IMR-90 (cell line): ENCODE measurements at regions not wholly inside any gene's neighbourhood (a gene's known extent, or its start where the extent isn't known, plus 50 kb on each side); places are given as distances from the start of the nearest gene placed in this dataset.

Experiments
- ATAC-seq: fragments of 200-7000 bp; cut with Tn5 transposase; 2 replicates; pipeline ENCODE4 v1.9.1; 2020; ENCODE audit warnings: low read depth, mild to moderate bottlenecking, moderate library complexity
- BruUV-seq: library from RNA; stranded (reverse); fragments of 400-500 nt; replicated peaks from 2 replicates; lab custom pipeline; 2021; lab: Mats Ljungman, UMichigan
- CTCF ChIA-PET: fragments of 300-600 bp; formaldehyde crosslinking; extraction: SDS; loops from one replicate; lab custom pipeline; 2021; ENCODE audit warnings: antibody characterized with exemption; lab: Yijun Ruan, JAX
- POLR2A ChIA-PET: fragments of 300-600 bp; sonication (Branson Sonifier 250); formaldehyde crosslinking; loops from one replicate; lab custom pipeline; 2022; ENCODE audit warnings: antibody characterized with exemption; ENCODE audit not compliant: unreplicated experiment; lab: Charles Lee
- DNase-seq: peaks from one replicate; pipeline ENCODE4 v3.0.0; 2013
- H2AFZ ChIP-seq: replicated peaks from 2 replicates; pipeline ENCODE3; 2013; ENCODE audit warnings: low read length, mild to moderate bottlenecking; ENCODE audit not compliant: poor library complexity
- H2AK5ac ChIP-seq: 2 replicates; pipeline ENCODE4 v1.6.1; 2013; ENCODE audit warnings: low read depth, low read length, inconsistent platforms
- H2AK9ac ChIP-seq: replicated peaks from 2 replicates; pipeline ENCODE3; 2013; ENCODE audit warnings: mild to moderate bottlenecking, low read depth, low read length, moderate library complexity; ENCODE audit not compliant: poor library complexity
- H2BK120ac ChIP-seq: 2 replicates; pipeline ENCODE4 v1.6.1; 2013; ENCODE audit warnings: low read depth, low read length, inconsistent platforms
- H2BK15ac ChIP-seq: 3 replicates; pipeline ENCODE4 v1.6.1; 2013; ENCODE audit warnings: low read depth, low read length, inconsistent platforms
- H2BK20ac ChIP-seq: 2 replicates; pipeline ENCODE4 v1.6.1; 2013; ENCODE audit warnings: low read depth, mild to moderate bottlenecking, inconsistent platforms, low read length, moderate library complexity
- H2BK5ac ChIP-seq: 2 replicates; pipeline ENCODE4 v1.6.1; 2013; ENCODE audit warnings: mild to moderate bottlenecking, low read depth, low read length, inconsistent platforms; ENCODE audit not compliant: poor library complexity, severe bottlenecking
- H3K14ac ChIP-seq: replicated peaks from 2 replicates; pipeline ENCODE4 v1.6.1; 2013; ENCODE audit warnings: low read depth, low read length, inconsistent platforms
- H3K18ac ChIP-seq: 2 replicates; pipeline ENCODE4 v1.6.1; 2013; ENCODE audit warnings: low read depth, low read length, control low read depth
- H3K23ac ChIP-seq: 2 replicates; pipeline ENCODE4 v1.6.1; 2013; ENCODE audit warnings: low read depth, low read length, inconsistent platforms
- H3K27ac ChIP-seq: 2 replicates; pipeline ENCODE4 v1.5.1; 2013; ENCODE audit warnings: mild to moderate bottlenecking, control low read depth, low read length; ENCODE audit not compliant: insufficient read depth
- H3K27me3 ChIP-seq: 2 replicates; pipeline ENCODE4 v1.6.1; 2013; ENCODE audit warnings: low read length; ENCODE audit not compliant: control insufficient read depth, insufficient read depth
- H3K36me3 ChIP-seq: 2 replicates; pipeline ENCODE4 v1.6.1; 2013; ENCODE audit warnings: low read length, mixed read lengths; ENCODE audit not compliant: control insufficient read depth, insufficient read depth
- H3K4ac ChIP-seq: 2 replicates; pipeline ENCODE4 v1.6.1; 2013; ENCODE audit warnings: low read depth, low read length, inconsistent platforms
- H3K4me1 ChIP-seq: 2 replicates; pipeline ENCODE4 v1.6.1; 2013; ENCODE audit warnings: low read length, mixed read lengths; ENCODE audit not compliant: control insufficient read depth, insufficient read depth
- H3K4me2 ChIP-seq: 2 replicates; pipeline ENCODE4 v1.6.1; 2013; ENCODE audit warnings: low read depth, mild to moderate bottlenecking, control low read depth, low read length, moderate library complexity
- H3K4me3 ChIP-seq: 2 replicates; pipeline ENCODE4 v1.5.1; 2013; ENCODE audit warnings: low read depth, mild to moderate bottlenecking, control low read depth, low read length, moderate library complexity; ENCODE audit not compliant: insufficient read depth
- H3K56ac ChIP-seq: 2 replicates; pipeline ENCODE4 v1.6.1; 2013; ENCODE audit warnings: low read length, inconsistent platforms; ENCODE audit not compliant: insufficient read depth; ENCODE audit errors: extremely low read depth
- H3K79me1 ChIP-seq, 2 experiments: 2 replicates each; pipeline ENCODE4 v1.6.1; 2013; ENCODE audit warnings: low read length in 2 of 2, inconsistent platforms in 1 of 2, low read depth in 1 of 2
- H3K9ac ChIP-seq: 2 replicates; pipeline ENCODE4 v1.6.1; 2013; ENCODE audit warnings: low read depth, low read length, control low read depth
- H3K9me1 ChIP-seq: 2 replicates; pipeline ENCODE4 v1.6.1; 2013; ENCODE audit warnings: low read length, inconsistent platforms; ENCODE audit not compliant: insufficient read depth
- H3K9me3 ChIP-seq: 2 replicates; pipeline ENCODE4 v1.6.1; 2013; ENCODE audit warnings: low read length; ENCODE audit not compliant: control insufficient read depth, insufficient read depth
- H4K20me1 ChIP-seq: 2 replicates; pipeline ENCODE4 v1.6.1; 2013; ENCODE audit warnings: low read length, inconsistent platforms; ENCODE audit not compliant: insufficient read depth
- H4K5ac ChIP-seq: 2 replicates; pipeline ENCODE4 v1.6.1; 2013; ENCODE audit warnings: mild to moderate bottlenecking, low read depth, low read length, control low read depth
- H4K8ac ChIP-seq, 2 experiments: 2 replicates each; pipeline ENCODE4 v1.6.1; 2013; ENCODE audit warnings: low read depth in 2 of 2, low read length in 2 of 2, control low read depth in 1 of 2, inconsistent platforms in 1 of 2
- H4K91ac ChIP-seq: 2 replicates; pipeline ENCODE4 v1.6.1; 2013; ENCODE audit warnings: low read depth, low read length, inconsistent platforms; ENCODE audit not compliant: insufficient read depth
- BHLHE40 ChIP-seq: fragments of 150-350 bp; IDR thresholded peaks from 2 replicates; pipeline ENCODE4 v1.6.1; 2016; ENCODE audit warnings: mild to moderate bottlenecking, low read depth, low read length
- CEBPB ChIP-seq: IDR thresholded peaks from 2 replicates; pipeline ENCODE4 v1.6.1; 2012; ENCODE audit warnings: low read depth, low read length, improper control_type of control experiment
- CHD1 ChIP-seq: IDR thresholded peaks from 2 replicates; pipeline ENCODE4 v1.6.1; 2012; ENCODE audit warnings: low read depth, low read length, improper control_type of control experiment
- FOS ChIP-seq: fragments of 150-350 bp; IDR thresholded peaks from 2 replicates; pipeline ENCODE4 v1.6.1; 2016; ENCODE audit warnings: low read depth, low read length
- MAFK ChIP-seq: IDR thresholded peaks from 2 replicates; pipeline ENCODE4 v1.6.1; 2012; ENCODE audit warnings: low read depth, low read length, improper control_type of control experiment
- MAZ ChIP-seq: IDR thresholded peaks from 2 replicates; pipeline ENCODE4 v1.6.1; 2012; ENCODE audit warnings: low read depth, mild to moderate bottlenecking, low read length, improper control_type of control experiment, moderate library complexity, borderline replicate concordance
- MXI1 ChIP-seq: IDR thresholded peaks from 2 replicates; pipeline ENCODE4 v1.6.1; 2012; ENCODE audit warnings: low read depth, mild to moderate bottlenecking, low read length, moderate library complexity, borderline replicate concordance
- NFE2L2 ChIP-seq: fragments of 150-350 bp; IDR thresholded peaks from 2 replicates; pipeline ENCODE4 v1.6.1; 2016; ENCODE audit warnings: low read depth, mild to moderate bottlenecking, low read length
- POLR2A ChIP-seq: IDR thresholded peaks from 2 replicates; pipeline ENCODE4 v1.6.1; 2012; ENCODE audit warnings: mild to moderate bottlenecking, low read depth, low read length
- RAD21 ChIP-seq: IDR thresholded peaks from 2 replicates; pipeline ENCODE4 v1.6.1; 2012; ENCODE audit warnings: low read length, improper control_type of control experiment
- RCOR1 ChIP-seq: IDR thresholded peaks from 2 replicates; pipeline ENCODE4 v1.6.1; 2012; ENCODE audit warnings: mild to moderate bottlenecking, low read length, improper control_type of control experiment; ENCODE audit not compliant: insufficient replicate concordance
- RFX5 ChIP-seq: IDR thresholded peaks from 2 replicates; pipeline ENCODE4 v1.8.0; 2012; ENCODE audit warnings: low read depth, mild to moderate bottlenecking, low read length, moderate library complexity
- SMC3 ChIP-seq: fragments of 150-350 bp; IDR thresholded peaks from 2 replicates; pipeline ENCODE4 v1.6.1; 2016; ENCODE audit warnings: low read depth, mild to moderate bottlenecking, antibody characterized with exemption, low read length, moderate library complexity
- WGBS, 2 experiments: methylation state at CpG; one replicate each; pipeline versions ENCODE4 v1.1.5 to v1.1.7; 2013; ENCODE audit warnings: missing lambda C conversion rate in 2 of 2; ENCODE audit not compliant: insufficient read length in 1 of 2; ENCODE audit errors: extremely low coverage in 2 of 2; 5-methylcytosine and 5-hydroxymethylcytosine counted together
- dilution Hi-C: fragments of 300-500 bp; cut with HindIII; formaldehyde crosslinking; loops from one replicate; pipeline ENCODE4 v1.14.3; 2018; ENCODE audit warnings: low sequenced_read_pairs; ENCODE audit not compliant: unreplicated experiment
- in situ Hi-C: fragments of 300-500 bp; cut with MboI; formaldehyde crosslinking; loops from 3 replicates; pipeline ENCODE4 v1.14.3; 2019; ENCODE audit warnings: low sequenced_read_pairs, inconsistent platforms, mixed read lengths
- intact Hi-C: fragments of 100-400 bp; cut with micrococcal nuclease; formaldehyde crosslinking; loops from 2 replicates; pipeline ENCODE4 v1.10.0; 2022
- TF ChIP-seq, protein P1 (sequence below): fragments of 150-350 bp; IDR thresholded peaks from 2 replicates; pipeline ENCODE4 v1.6.1; 2016; ENCODE audit warnings: low read depth, mild to moderate bottlenecking, low read length, moderate library complexity, borderline replicate concordance
- TF ChIP-seq, protein P2 (sequence below): fragments of 150-350 bp; IDR thresholded peaks from 2 replicates; pipeline ENCODE4 v1.6.1; 2017; ENCODE audit warnings: mild to moderate bottlenecking, antibody characterized with exemption, low read length, low read depth
- TF ChIP-seq, protein P3 (sequence below): conservative IDR thresholded peaks from 2 replicates; pipeline ENCODE4 v1.5.1; 2012; ENCODE audit warnings: mild to moderate bottlenecking, low read depth, low read length, improper control_type of control experiment

DNA sequence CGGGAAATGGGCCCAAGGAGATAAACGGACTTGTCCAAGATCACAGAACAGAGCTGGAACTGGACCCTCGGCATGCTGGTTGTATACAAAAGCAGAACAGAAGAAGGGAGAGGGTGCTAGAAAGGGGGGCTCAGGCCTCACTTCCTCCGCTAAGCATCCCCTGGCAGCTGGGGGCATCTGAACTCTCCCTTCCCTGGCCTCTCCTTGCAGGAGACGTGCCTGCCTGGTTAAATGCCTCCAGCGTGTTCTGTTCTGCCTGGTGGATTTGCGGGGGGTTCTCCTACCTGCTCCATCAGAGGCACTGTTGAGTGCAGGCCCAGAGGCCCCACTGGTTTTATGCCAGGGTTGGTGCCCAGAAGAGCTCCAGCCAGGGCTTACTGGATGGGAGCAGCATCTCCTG lies 124.7 kb downstream of the ZFP36L2 start:
- no peak overlapping the region for H3K4me2 ChIP-seq
- peak overlapping the region; percentile 89 for H2BK5ac ChIP-seq
- H4K5ac ChIP-seq = peak overlapping the region; percentile 98
- peak overlapping the region; percentile 87 to 94; a peak in 3 of 4 replicates for H4K8ac ChIP-seq
- H4K91ac ChIP-seq = peak overlapping the region; percentile 92
- no TSS peak for BruUV-seq
- H2BK120ac ChIP-seq = peak overlapping the region; percentile 98
- peak overlapping the region; percentile 81 for H2AFZ ChIP-seq
- peak overlapping the region; percentile 87 for H2AK9ac ChIP-seq
- peak overlapping the region; percentile 98 for H2AK5ac ChIP-seq
- H3K4me3 ChIP-seq = no peak overlapping the region
- ChIA-PET CTCF (no interaction called here), POLR2A (interaction anchor here (1.0 to 1.7 kb wide), 2 partner anchors 15 to 120 kb away, joined by 3 to 4 read pairs; no protein-coding TSS in a partner anchor)
- H3K27me3 ChIP-seq = no peaks in the 10 kb centered on the region
- no peaks in the 10 kb centered on the region for H3K36me3 ChIP-seq
- peak overlapping the region; percentile 98 for H3K4ac ChIP-seq
- intact Hi-C loops (loop anchor here (2.0 to 10.0 kb wide), 2 partner anchors 15 to 137 kb away; no protein-coding TSS in a partner anchor), dilution Hi-C loops (no loop called here), in situ Hi-C loops (no loop called here)
- no peak overlapping the region; the same call in 1 of the 2 replicates for H3K56ac ChIP-seq
- DNase-seq = no peak
- H3K23ac ChIP-seq = peak overlapping the region; percentile 96
- peak overlapping the region; percentile 96 for H2BK20ac ChIP-seq
- H4K20me1 ChIP-seq = no peaks in the 10 kb centered on the region
- peak overlapping the region; percentile 97; the same call in 2 of the 3 replicates for H2BK15ac ChIP-seq
- ATAC-seq = no peak
- TF ChIP-seq, protein P1, sequence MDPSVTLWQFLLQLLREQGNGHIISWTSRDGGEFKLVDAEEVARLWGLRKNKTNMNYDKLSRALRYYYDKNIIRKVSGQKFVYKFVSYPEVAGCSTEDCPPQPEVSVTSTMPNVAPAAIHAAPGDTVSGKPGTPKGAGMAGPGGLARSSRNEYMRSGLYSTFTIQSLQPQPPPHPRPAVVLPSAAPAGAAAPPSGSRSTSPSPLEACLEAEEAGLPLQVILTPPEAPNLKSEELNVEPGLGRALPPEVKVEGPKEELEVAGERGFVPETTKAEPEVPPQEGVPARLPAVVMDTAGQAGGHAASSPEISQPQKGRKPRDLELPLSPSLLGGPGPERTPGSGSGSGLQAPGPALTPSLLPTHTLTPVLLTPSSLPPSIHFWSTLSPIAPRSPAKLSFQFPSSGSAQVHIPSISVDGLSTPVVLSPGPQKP = no peak
- TF ChIP-seq NFE2L2 = no peak
- TF ChIP-seq CEBPB = no peak
- TF ChIP-seq FOS = no peak
- TF ChIP-seq, protein P2, sequence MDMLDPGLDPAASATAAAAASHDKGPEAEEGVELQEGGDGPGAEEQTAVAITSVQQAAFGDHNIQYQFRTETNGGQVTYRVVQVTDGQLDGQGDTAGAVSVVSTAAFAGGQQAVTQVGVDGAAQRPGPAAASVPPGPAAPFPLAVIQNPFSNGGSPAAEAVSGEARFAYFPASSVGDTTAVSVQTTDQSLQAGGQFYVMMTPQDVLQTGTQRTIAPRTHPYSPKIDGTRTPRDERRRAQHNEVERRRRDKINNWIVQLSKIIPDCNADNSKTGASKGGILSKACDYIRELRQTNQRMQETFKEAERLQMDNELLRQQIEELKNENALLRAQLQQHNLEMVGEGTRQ = no peak
- TF ChIP-seq MAZ = no peak
- no peak for TF ChIP-seq RFX5
- TF ChIP-seq CHD1 = no peak
- no peak for TF ChIP-seq RCOR1
- no peak for TF ChIP-seq MAFK
- TF ChIP-seq BHLHE40 = no peak
- TF ChIP-seq POLR2A = no peak
- TF ChIP-seq RAD21 = no peak
- TF ChIP-seq SMC3 = no peak
- TF ChIP-seq, protein P3, sequence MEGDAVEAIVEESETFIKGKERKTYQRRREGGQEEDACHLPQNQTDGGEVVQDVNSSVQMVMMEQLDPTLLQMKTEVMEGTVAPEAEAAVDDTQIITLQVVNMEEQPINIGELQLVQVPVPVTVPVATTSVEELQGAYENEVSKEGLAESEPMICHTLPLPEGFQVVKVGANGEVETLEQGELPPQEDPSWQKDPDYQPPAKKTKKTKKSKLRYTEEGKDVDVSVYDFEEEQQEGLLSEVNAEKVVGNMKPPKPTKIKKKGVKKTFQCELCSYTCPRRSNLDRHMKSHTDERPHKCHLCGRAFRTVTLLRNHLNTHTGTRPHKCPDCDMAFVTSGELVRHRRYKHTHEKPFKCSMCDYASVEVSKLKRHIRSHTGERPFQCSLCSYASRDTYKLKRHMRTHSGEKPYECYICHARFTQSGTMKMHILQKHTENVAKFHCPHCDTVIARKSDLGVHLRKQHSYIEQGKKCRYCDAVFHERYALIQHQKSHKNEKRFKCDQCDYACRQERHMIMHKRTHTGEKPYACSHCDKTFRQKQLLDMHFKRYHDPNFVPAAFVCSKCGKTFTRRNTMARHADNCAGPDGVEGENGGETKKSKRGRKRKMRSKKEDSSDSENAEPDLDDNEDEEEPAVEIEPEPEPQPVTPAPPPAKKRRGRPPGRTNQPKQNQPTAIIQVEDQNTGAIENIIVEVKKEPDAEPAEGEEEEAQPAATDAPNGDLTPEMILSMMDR = no peak
- TF ChIP-seq MXI1 = no peak
- H3K14ac ChIP-seq = peak overlapping the region; percentile 95
- H3K9ac ChIP-seq = peak overlapping the region; percentile 58; the same call in 1 of the 2 replicates
- peaks cover 18% of the 10 kb centered on the region for H3K9me1 ChIP-seq
- peak overlapping the region; percentile 96 for H3K27ac ChIP-seq
- peak overlapping the region; percentile 98 for H3K18ac ChIP-seq
- H3K9me3 ChIP-seq = no peaks in the 10 kb centered on the region
- WGBS, 2 experiments = 80% methylated on average over 2 of the region's 7 CpGs; no CpG with 5 or more reads in 1 of the 2 experiments
- 0 out of 4 replicates have a peak, but pooled peaks cover 0 to 14% of the 10 kb centered on the region in 2 experiments for H3K79me1 ChIP-seq
- peaks cover 38% of the 10 kb centered on the region for H3K4me1 ChIP-seq
